IMR-90 (cell line): ENCODE measurements at regions not wholly inside any gene's neighbourhood (a gene's known extent, or its start where the extent isn't known, plus 50 kb on each side); places are given as distances from the start of the nearest gene placed in this dataset.

Experiments used
- ATAC-seq: fragments of 200-7000 bp; cut with Tn5 transposase; 2 replicates; pipeline ENCODE4 v1.9.1; 2020; ENCODE audit warnings: low read depth, mild to moderate bottlenecking, moderate library complexity
- BruUV-seq: library from RNA; stranded (reverse); fragments of 400-500 nt; replicated peaks from 2 replicates; lab custom pipeline; 2021; lab: Mats Ljungman, UMichigan
- CTCF ChIA-PET: fragments of 300-600 bp; formaldehyde crosslinking; extraction: SDS; loops from one replicate; lab custom pipeline; 2021; ENCODE audit warnings: antibody characterized with exemption; lab: Yijun Ruan, JAX
- POLR2A ChIA-PET: fragments of 300-600 bp; sonication (Branson Sonifier 250); formaldehyde crosslinking; loops from one replicate; lab custom pipeline; 2022; ENCODE audit warnings: antibody characterized with exemption; ENCODE audit not compliant: unreplicated experiment; lab: Charles Lee
- DNase-seq: peaks from one replicate; pipeline ENCODE4 v3.0.0; 2013
- H2AFZ ChIP-seq: replicated peaks from 2 replicates; pipeline ENCODE3; 2013; ENCODE audit warnings: low read length, mild to moderate bottlenecking; ENCODE audit not compliant: poor library complexity
- H2AK5ac ChIP-seq: 2 replicates; pipeline ENCODE4 v1.6.1; 2013; ENCODE audit warnings: low read depth, low read length, inconsistent platforms
- H2AK9ac ChIP-seq: replicated peaks from 2 replicates; pipeline ENCODE3; 2013; ENCODE audit warnings: mild to moderate bottlenecking, low read depth, low read length, moderate library complexity; ENCODE audit not compliant: poor library complexity
- H2BK120ac ChIP-seq: 2 replicates; pipeline ENCODE4 v1.6.1; 2013; ENCODE audit warnings: low read depth, low read length, inconsistent platforms
- H2BK15ac ChIP-seq: 3 replicates; pipeline ENCODE4 v1.6.1; 2013; ENCODE audit warnings: low read depth, low read length, inconsistent platforms
- H2BK20ac ChIP-seq: 2 replicates; pipeline ENCODE4 v1.6.1; 2013; ENCODE audit warnings: low read depth, mild to moderate bottlenecking, inconsistent platforms, low read length, moderate library complexity
- H2BK5ac ChIP-seq: 2 replicates; pipeline ENCODE4 v1.6.1; 2013; ENCODE audit warnings: mild to moderate bottlenecking, low read depth, low read length, inconsistent platforms; ENCODE audit not compliant: poor library complexity, severe bottlenecking
- H3K14ac ChIP-seq: replicated peaks from 2 replicates; pipeline ENCODE4 v1.6.1; 2013; ENCODE audit warnings: low read depth, low read length, inconsistent platforms
- H3K18ac ChIP-seq: 2 replicates; pipeline ENCODE4 v1.6.1; 2013; ENCODE audit warnings: low read depth, low read length, control low read depth
- H3K23ac ChIP-seq: 2 replicates; pipeline ENCODE4 v1.6.1; 2013; ENCODE audit warnings: low read depth, low read length, inconsistent platforms
- H3K27ac ChIP-seq: 2 replicates; pipeline ENCODE4 v1.5.1; 2013; ENCODE audit warnings: mild to moderate bottlenecking, control low read depth, low read length; ENCODE audit not compliant: insufficient read depth
- H3K27me3 ChIP-seq: 2 replicates; pipeline ENCODE4 v1.6.1; 2013; ENCODE audit warnings: low read length; ENCODE audit not compliant: control insufficient read depth, insufficient read depth
- H3K36me3 ChIP-seq: 2 replicates; pipeline ENCODE4 v1.6.1; 2013; ENCODE audit warnings: low read length, mixed read lengths; ENCODE audit not compliant: control insufficient read depth, insufficient read depth
- H3K4ac ChIP-seq: 2 replicates; pipeline ENCODE4 v1.6.1; 2013; ENCODE audit warnings: low read depth, low read length, inconsistent platforms
- H3K4me1 ChIP-seq: 2 replicates; pipeline ENCODE4 v1.6.1; 2013; ENCODE audit warnings: low read length, mixed read lengths; ENCODE audit not compliant: control insufficient read depth, insufficient read depth
- H3K4me2 ChIP-seq: 2 replicates; pipeline ENCODE4 v1.6.1; 2013; ENCODE audit warnings: low read depth, mild to moderate bottlenecking, control low read depth, low read length, moderate library complexity
- H3K4me3 ChIP-seq: 2 replicates; pipeline ENCODE4 v1.5.1; 2013; ENCODE audit warnings: low read depth, mild to moderate bottlenecking, control low read depth, low read length, moderate library complexity; ENCODE audit not compliant: insufficient read depth
- H3K56ac ChIP-seq: 2 replicates; pipeline ENCODE4 v1.6.1; 2013; ENCODE audit warnings: low read length, inconsistent platforms; ENCODE audit not compliant: insufficient read depth; ENCODE audit errors: extremely low read depth
- H3K79me1 ChIP-seq, 2 experiments: 2 replicates each; pipeline ENCODE4 v1.6.1; 2013; ENCODE audit warnings: low read length in 2 of 2, inconsistent platforms in 1 of 2, low read depth in 1 of 2
- H3K9ac ChIP-seq: 2 replicates; pipeline ENCODE4 v1.6.1; 2013; ENCODE audit warnings: low read depth, low read length, control low read depth
- H3K9me1 ChIP-seq: 2 replicates; pipeline ENCODE4 v1.6.1; 2013; ENCODE audit warnings: low read length, inconsistent platforms; ENCODE audit not compliant: insufficient read depth
- H3K9me3 ChIP-seq: 2 replicates; pipeline ENCODE4 v1.6.1; 2013; ENCODE audit warnings: low read length; ENCODE audit not compliant: control insufficient read depth, insufficient read depth
- H4K20me1 ChIP-seq: 2 replicates; pipeline ENCODE4 v1.6.1; 2013; ENCODE audit warnings: low read length, inconsistent platforms; ENCODE audit not compliant: insufficient read depth
- H4K5ac ChIP-seq: 2 replicates; pipeline ENCODE4 v1.6.1; 2013; ENCODE audit warnings: mild to moderate bottlenecking, low read depth, low read length, control low read depth
- H4K8ac ChIP-seq, 2 experiments: 2 replicates each; pipeline ENCODE4 v1.6.1; 2013; ENCODE audit warnings: low read depth in 2 of 2, low read length in 2 of 2, control low read depth in 1 of 2, inconsistent platforms in 1 of 2
- H4K91ac ChIP-seq: 2 replicates; pipeline ENCODE4 v1.6.1; 2013; ENCODE audit warnings: low read depth, low read length, inconsistent platforms; ENCODE audit not compliant: insufficient read depth
- BHLHE40 ChIP-seq: fragments of 150-350 bp; IDR thresholded peaks from 2 replicates; pipeline ENCODE4 v1.6.1; 2016; ENCODE audit warnings: mild to moderate bottlenecking, low read depth, low read length
- CEBPB ChIP-seq: IDR thresholded peaks from 2 replicates; pipeline ENCODE4 v1.6.1; 2012; ENCODE audit warnings: low read depth, low read length, improper control_type of control experiment
- CHD1 ChIP-seq: IDR thresholded peaks from 2 replicates; pipeline ENCODE4 v1.6.1; 2012; ENCODE audit warnings: low read depth, low read length, improper control_type of control experiment
- CTCF ChIP-seq: conservative IDR thresholded peaks from 2 replicates; pipeline ENCODE4 v1.5.1; 2012; ENCODE audit warnings: mild to moderate bottlenecking, low read depth, low read length, improper control_type of control experiment
- FOS ChIP-seq: fragments of 150-350 bp; IDR thresholded peaks from 2 replicates; pipeline ENCODE4 v1.6.1; 2016; ENCODE audit warnings: low read depth, low read length
- MAFK ChIP-seq: IDR thresholded peaks from 2 replicates; pipeline ENCODE4 v1.6.1; 2012; ENCODE audit warnings: low read depth, low read length, improper control_type of control experiment
- MXI1 ChIP-seq: IDR thresholded peaks from 2 replicates; pipeline ENCODE4 v1.6.1; 2012; ENCODE audit warnings: low read depth, mild to moderate bottlenecking, low read length, moderate library complexity, borderline replicate concordance
- POLR2A ChIP-seq: IDR thresholded peaks from 2 replicates; pipeline ENCODE4 v1.6.1; 2012; ENCODE audit warnings: mild to moderate bottlenecking, low read depth, low read length
- RAD21 ChIP-seq: IDR thresholded peaks from 2 replicates; pipeline ENCODE4 v1.6.1; 2012; ENCODE audit warnings: low read length, improper control_type of control experiment
- RCOR1 ChIP-seq: IDR thresholded peaks from 2 replicates; pipeline ENCODE4 v1.6.1; 2012; ENCODE audit warnings: mild to moderate bottlenecking, low read length, improper control_type of control experiment; ENCODE audit not compliant: insufficient replicate concordance
- RFX5 ChIP-seq: IDR thresholded peaks from 2 replicates; pipeline ENCODE4 v1.8.0; 2012; ENCODE audit warnings: low read depth, mild to moderate bottlenecking, low read length, moderate library complexity
- SMC3 ChIP-seq: fragments of 150-350 bp; IDR thresholded peaks from 2 replicates; pipeline ENCODE4 v1.6.1; 2016; ENCODE audit warnings: low read depth, mild to moderate bottlenecking, antibody characterized with exemption, low read length, moderate library complexity
- USF2 ChIP-seq: fragments of 150-350 bp; IDR thresholded peaks from 2 replicates; pipeline ENCODE4 v1.6.1; 2017; ENCODE audit warnings: mild to moderate bottlenecking, antibody characterized with exemption, low read length, low read depth
- WGBS, 2 experiments: methylation state at CpG; one replicate each; pipeline versions ENCODE4 v1.1.5 to v1.1.7; 2013; ENCODE audit warnings: missing lambda C conversion rate in 2 of 2; ENCODE audit not compliant: insufficient read length in 1 of 2; ENCODE audit errors: extremely low coverage in 2 of 2; 5-methylcytosine and 5-hydroxymethylcytosine counted together
- dilution Hi-C: fragments of 300-500 bp; cut with HindIII; formaldehyde crosslinking; loops from one replicate; pipeline ENCODE4 v1.14.3; 2018; ENCODE audit warnings: low sequenced_read_pairs; ENCODE audit not compliant: unreplicated experiment
- in situ Hi-C: fragments of 300-500 bp; cut with MboI; formaldehyde crosslinking; loops from 3 replicates; pipeline ENCODE4 v1.14.3; 2019; ENCODE audit warnings: low sequenced_read_pairs, inconsistent platforms, mixed read lengths
- intact Hi-C: fragments of 100-400 bp; cut with micrococcal nuclease; formaldehyde crosslinking; loops from 2 replicates; pipeline ENCODE4 v1.10.0; 2022

- intact Hi-C loops (no loop called here), in situ Hi-C loops (no loop called here), dilution Hi-C loops (no loop called here)
- no peak overlapping the region for H3K18ac ChIP-seq
- no peak overlapping the region for H2AK9ac ChIP-seq
- no peak overlapping the region for H2BK120ac ChIP-seq
- no peaks in the 10 kb centered on the region for H4K20me1 ChIP-seq
- no peak overlapping the region for H3K14ac ChIP-seq
- DNase-seq (no peak), ATAC-seq (no peak)
- no peak overlapping the region for H2BK20ac ChIP-seq
- no peak overlapping the region for H2AK5ac ChIP-seq
- H3K4me1 ChIP-seq, result no peaks in the 10 kb centered on the region
- H3K27ac ChIP-seq, result no peak overlapping the region
- H3K4me3 ChIP-seq, result no peak overlapping the region
- no peaks in the 10 kb centered on the region for H3K27me3 ChIP-seq
- no peak overlapping the region for H2BK5ac ChIP-seq
- no peak overlapping the region for H3K4me2 ChIP-seq
- H4K91ac ChIP-seq, result no peak overlapping the region
- H3K4ac ChIP-seq, result no peak overlapping the region
- no peaks in the 10 kb centered on the region for H3K9me3 ChIP-seq
- H3K9ac ChIP-seq, result no peak overlapping the region
- no peak overlapping the region for H4K5ac ChIP-seq
- no TSS peak for BruUV-seq
- POLR2A ChIA-PET, result no interaction called here
- no peak overlapping the region for H4K8ac ChIP-seq
- H3K79me1 ChIP-seq, result no peaks in the 10 kb centered on the region
- H3K36me3 ChIP-seq, result no peaks in the 10 kb centered on the region
- no CpG with 5 or more reads among the region's 2 CpGs for WGBS, 2 experiments
- CTCF ChIA-PET, result no interaction called here
- H2AFZ ChIP-seq, result no peak overlapping the region
- no peak overlapping the region for H3K23ac ChIP-seq
- TF ChIP-seq CEBPB (no peak), MAFK (no peak), CTCF (no peak), BHLHE40 (no peak), RAD21 (no peak), SMC3 (no peak), RCOR1 (no peak), RFX5 (no peak), CHD1 (no peak), USF2 (no peak), POLR2A (no peak), MXI1 (no peak), FOS (no peak)
- H3K56ac ChIP-seq, result no peak overlapping the region
- no peak overlapping the region for H2BK15ac ChIP-seq
- no peaks in the 10 kb centered on the region for H3K9me1 ChIP-seq
These were observed 318.7 kb upstream of the KLF12 start for GRCh38 chr13:74452881-74453280.
